ENCODE measurements at regions not wholly inside any gene's neighbourhood (a gene's known extent, or its start where the extent isn't known, plus 50 kb on each side); places are given as distances from the start of the nearest gene placed in this dataset.
"Not testable (repeated sequence)": the region's sequence is repeated elsewhere in the genome, so short reads cannot be mapped to it uniquely, and the experiment has no call there.

- peak; percentile 89 to 93 (median 92) for DNase-seq (ENCODE audit: low read depth in 4 of 4, low spot score in 3 of 4)
These were observed 132.3 kb upstream of the C11orf58 start for GRCh38 chr11:16605894-16606783.

GRCh38 chr11:16605389-16605893 lies 133.0 kb upstream of the C11orf58 start:
- DNase-seq (ENCODE audit: low read depth in 4 of 4, low spot score in 3 of 4) = peak; percentile 38 to 52 (median 43)

GRCh38 chr11:16604794-16605388 lies 133.6 kb upstream of the C11orf58 start:
- peak; percentile 21 to 40 (median 26) for DNase-seq (ENCODE audit: low read depth in 4 of 4, low spot score in 3 of 4)

- peak; percentile 12 to 31 (median 24) for DNase-seq (ENCODE audit: low read depth in 4 of 4, low spot score in 3 of 4)
These were observed 134.3 kb upstream of the C11orf58 start for GRCh38 chr11:16603890-16604793.

GRCh38 chr11:16603245-16603644 lies 135.2 kb upstream of the C11orf58 start:
- peak in 3 of 4 donors; percentile 6 to 11 (median 8) for DNase-seq (ENCODE audit: low read depth in 4 of 4, low spot score in 3 of 4)

- no peak for DNase-seq (ENCODE audit: low read depth in 4 of 4, low spot score in 3 of 4)
These were observed 139.5 kb upstream of the C11orf58 start for GRCh38 chr11:16598906-16599305.

GRCh38 chr11:16598032-16598431 lies 140.4 kb upstream of the C11orf58 start:
- no peak for DNase-seq (ENCODE audit: low read depth in 4 of 4, low spot score in 3 of 4)

GRCh38 chr11:16596231-16596630 lies 142.2 kb upstream of the C11orf58 start:
- no peak for DNase-seq (ENCODE audit: low read depth in 4 of 4, low spot score in 3 of 4)

- no peak for DNase-seq (ENCODE audit: low read depth in 4 of 4, low spot score in 3 of 4)
These were observed 147.3 kb upstream of the C11orf58 start for GRCh38 chr11:16591157-16591556.

GRCh38 chr11:16587670-16588069 lies 150.8 kb upstream of the C11orf58 start:
- DNase-seq (ENCODE audit: low read depth in 4 of 4, low spot score in 3 of 4) = no peak

- no peak for DNase-seq (ENCODE audit: low read depth in 4 of 4, low spot score in 3 of 4)
These were observed 153.9 kb upstream of the C11orf58 start for GRCh38 chr11:16584569-16584968.

GRCh38 chr11:16581078-16581477 lies 157.4 kb upstream of the C11orf58 start:
- not testable (repeated sequence) for DNase-seq (ENCODE audit: low read depth in 4 of 4, low spot score in 3 of 4)

GRCh38 chr11:16577490-16577889 lies 161.0 kb upstream of the C11orf58 start:
- no peak for DNase-seq (ENCODE audit: low read depth in 4 of 4, low spot score in 3 of 4)

GRCh38 chr11:16574889-16575288 lies 163.6 kb upstream of the C11orf58 start:
- DNase-seq (ENCODE audit: low read depth in 4 of 4, low spot score in 3 of 4) = not testable (repeated sequence)

- DNase-seq (ENCODE audit: low read depth in 4 of 4, low spot score in 3 of 4) = no peak
These were observed 165.5 kb upstream of the C11orf58 start for GRCh38 chr11:16572945-16573344.

GRCh38 chr11:16561150-16561549 lies 177.3 kb upstream of the C11orf58 start:
- no peak for DNase-seq (ENCODE audit: low read depth in 4 of 4, low spot score in 3 of 4)

GRCh38 chr11:16558494-16558893 lies 180.0 kb upstream of the C11orf58 start:
- DNase-seq (ENCODE audit: low read depth in 4 of 4, low spot score in 3 of 4) = no peak

GRCh38 chr11:16555956-16556355 lies 182.5 kb upstream of the C11orf58 start:
- no peak for DNase-seq (ENCODE audit: low read depth in 4 of 4, low spot score in 3 of 4)

GRCh38 chr11:16554361-16554760 lies 184.1 kb upstream of the C11orf58 start:
- no peak for DNase-seq (ENCODE audit: low read depth in 4 of 4, low spot score in 3 of 4)

GRCh38 chr11:16547879-16548278 lies 190.6 kb upstream of the C11orf58 start:
- DNase-seq (ENCODE audit: low read depth in 4 of 4, low spot score in 3 of 4) = no peak

- DNase-seq (ENCODE audit: low read depth in 4 of 4, low spot score in 3 of 4) = no peak
These were observed 187.3 kb upstream of the SOX6 start for GRCh38 chr11:16543642-16544041.
